ENCODE measurements at regions not wholly inside any gene's neighbourhood (a gene's known extent, or its start where the extent isn't known, plus 50 kb on each side); places are given as distances from the start of the nearest gene placed in this dataset.

- CTCF ChIA-PET: no interaction called here
Observed at GRCh38 chr5:110064603-110065268, 375.0 kb downstream of the MAN2A1 start.

GRCh38 chr5:110070836-110071235 lies 381.1 kb downstream of the MAN2A1 start:
- Histone ChIP-seq H3K27me3 (replicated peaks in 2 of 5; ENCODE audit: control insufficient read depth in 4 of 5, insufficient read depth in 5 of 5, low read length in 4 of 5) (no peaks in the 10 kb centered on the region), H3K36me3 (ENCODE audit: control insufficient read depth in 4 of 4, insufficient read depth in 4 of 4, low read length in 3 of 4) (no peaks in the 10 kb centered on the region), H3K4me1 (ENCODE audit: control extremely low read depth in 1 of 4, control insufficient read depth in 4 of 4, insufficient read depth in 4 of 4, low read length in 3 of 4) (no peaks in the 10 kb centered on the region), H3K9me3 (ENCODE audit: control extremely low read depth in 1 of 5, control insufficient read depth in 4 of 5, insufficient read depth in 2 of 5, low read depth in 1 of 5, low read length in 4 of 5) (peaks cover 0 to 46% (median 13%) of the 10 kb centered on the region in 5 experiments), H3K27ac (ENCODE audit: insufficient read depth in 1 of 2, low read depth in 1 of 2, low read length in 2 of 2, poor library complexity in 1 of 2, severe bottlenecking in 2 of 2) (no peak overlapping the region), H3K4me3 (ENCODE audit: control insufficient read depth in 1 of 7, extremely low read depth in 1 of 7, insufficient read depth in 4 of 7, low read depth in 2 of 7, low read length in 6 of 7) (no peak overlapping the region)
- ChIA-PET CTCF (interaction anchor here (1.7 kb wide), 1 partner anchor 25 kb away, joined by 4 read pairs; no protein-coding TSS in a partner anchor), POLR2A (no interaction called here)
- DNase-seq: no peak
- WGBS (ENCODE audit: insufficient coverage): 97% methylated on average over 4 of the region's 4 CpGs

More at GRCh38 chr5:110064603-110065268, 375.0 kb downstream of the MAN2A1 start:
- POLR2A ChIA-PET: no interaction called here
- no peaks in the 10 kb centered on the region for H3K36me3 ChIP-seq (ENCODE audit: control insufficient read depth in 4 of 4, insufficient read depth in 4 of 4, low read length in 3 of 4)
- no peak overlapping the region for H3K27ac ChIP-seq (ENCODE audit: insufficient read depth in 1 of 2, low read depth in 1 of 2, low read length in 2 of 2, poor library complexity in 1 of 2, severe bottlenecking in 2 of 2)
- H3K9me3 ChIP-seq (ENCODE audit: control extremely low read depth in 1 of 5, control insufficient read depth in 4 of 5, insufficient read depth in 2 of 5, low read depth in 1 of 5, low read length in 4 of 5): peaks cover 0 to 12% (median 0%) of the 10 kb centered on the region in 5 experiments
- 100% methylated on average over 1 of the region's 4 CpGs for WGBS (ENCODE audit: insufficient coverage)
- H3K27me3 ChIP-seq (replicated peaks in 2 of 5; ENCODE audit: control insufficient read depth in 4 of 5, insufficient read depth in 5 of 5, low read length in 4 of 5): no peaks in the 10 kb centered on the region
- peaks cover 0 to 3% (median 0%) of the 10 kb centered on the region in 4 experiments for H3K4me1 ChIP-seq (ENCODE audit: control extremely low read depth in 1 of 4, control insufficient read depth in 4 of 4, insufficient read depth in 4 of 4, low read length in 3 of 4)
- H3K4me3 ChIP-seq (ENCODE audit: control insufficient read depth in 1 of 7, extremely low read depth in 1 of 7, insufficient read depth in 4 of 7, low read depth in 2 of 7, low read length in 6 of 7): no peak overlapping the region
- DNase-seq: no peak

- Histone ChIP-seq H3K4me1 (ENCODE audit: control extremely low read depth in 1 of 4, control insufficient read depth in 4 of 4, insufficient read depth in 4 of 4, low read length in 3 of 4) (no peaks in the 10 kb centered on the region), H3K9me3 (ENCODE audit: control extremely low read depth in 1 of 5, control insufficient read depth in 4 of 5, insufficient read depth in 2 of 5, low read depth in 1 of 5, low read length in 4 of 5) (peaks cover 3 to 48% (median 13%) of the 10 kb centered on the region in 5 experiments), H3K4me3 (ENCODE audit: control insufficient read depth in 1 of 7, extremely low read depth in 1 of 7, insufficient read depth in 4 of 7, low read depth in 2 of 7, low read length in 6 of 7) (no peak overlapping the region), H3K36me3 (ENCODE audit: control insufficient read depth in 4 of 4, insufficient read depth in 4 of 4, low read length in 3 of 4) (no peaks in the 10 kb centered on the region), H3K27me3 (replicated peaks in 2 of 5; ENCODE audit: control insufficient read depth in 4 of 5, insufficient read depth in 5 of 5, low read length in 4 of 5) (no peaks in the 10 kb centered on the region), H3K27ac (ENCODE audit: insufficient read depth in 1 of 2, low read depth in 1 of 2, low read length in 2 of 2, poor library complexity in 1 of 2, severe bottlenecking in 2 of 2) (no peak overlapping the region)
- no peak for DNase-seq
- POLR2A ChIA-PET: no interaction called here
- CTCF ChIA-PET: no interaction called here
Observed at GRCh38 chr5:110072651-110073050, 382.9 kb downstream of the MAN2A1 start.

GRCh38 chr5:110073534-110073933 lies 383.8 kb downstream of the MAN2A1 start:
- CTCF ChIA-PET: no interaction called here

GRCh38 chr5:110075656-110076055 lies 385.9 kb downstream of the MAN2A1 start:
- ChIA-PET POLR2A (interaction anchor here (0.6 kb wide), 1 partner anchor 170 kb away, joined by 3 read pairs; no protein-coding TSS in a partner anchor), CTCF (interaction anchor here (1.5 kb wide), 1 partner anchor 18 kb away, joined by 3 read pairs; no protein-coding TSS in a partner anchor)
- Histone ChIP-seq H3K36me3 (ENCODE audit: control insufficient read depth in 4 of 4, insufficient read depth in 4 of 4, low read length in 3 of 4) (no peaks in the 10 kb centered on the region), H3K9me3 (ENCODE audit: control extremely low read depth in 1 of 5, control insufficient read depth in 4 of 5, insufficient read depth in 2 of 5, low read depth in 1 of 5, low read length in 4 of 5) (peaks cover 3 to 34% (median 13%) of the 10 kb centered on the region in 5 experiments), H3K4me1 (ENCODE audit: control extremely low read depth in 1 of 4, control insufficient read depth in 4 of 4, insufficient read depth in 4 of 4, low read length in 3 of 4) (no peaks in the 10 kb centered on the region), H3K27me3 (replicated peaks in 2 of 5; ENCODE audit: control insufficient read depth in 4 of 5, insufficient read depth in 5 of 5, low read length in 4 of 5) (no peaks in the 10 kb centered on the region), H3K4me3 (ENCODE audit: control insufficient read depth in 1 of 7, extremely low read depth in 1 of 7, insufficient read depth in 4 of 7, low read depth in 2 of 7, low read length in 6 of 7) (no peak overlapping the region), H3K27ac (ENCODE audit: insufficient read depth in 1 of 2, low read depth in 1 of 2, low read length in 2 of 2, poor library complexity in 1 of 2, severe bottlenecking in 2 of 2) (no peak overlapping the region)
- WGBS (ENCODE audit: insufficient coverage): 100% methylated on average over 1 of the region's 1 CpG
- DNase-seq: no peak

More at GRCh38 chr5:110073534-110073933, 383.8 kb downstream of the MAN2A1 start:
- 100% methylated on average over 1 of the region's 2 CpGs for WGBS (ENCODE audit: insufficient coverage)
- H3K36me3 ChIP-seq (ENCODE audit: control insufficient read depth in 4 of 4, insufficient read depth in 4 of 4, low read length in 3 of 4): no peaks in the 10 kb centered on the region
- H3K4me3 ChIP-seq (ENCODE audit: control insufficient read depth in 1 of 7, extremely low read depth in 1 of 7, insufficient read depth in 4 of 7, low read depth in 2 of 7, low read length in 6 of 7): no peak overlapping the region
- POLR2A ChIA-PET: no interaction called here
- H3K27ac ChIP-seq (ENCODE audit: insufficient read depth in 1 of 2, low read depth in 1 of 2, low read length in 2 of 2, poor library complexity in 1 of 2, severe bottlenecking in 2 of 2): no peak overlapping the region
- no peak for DNase-seq
- no peaks in the 10 kb centered on the region for H3K27me3 ChIP-seq (replicated peaks in 2 of 5; ENCODE audit: control insufficient read depth in 4 of 5, insufficient read depth in 5 of 5, low read length in 4 of 5)
- peaks cover 3 to 44% (median 13%) of the 10 kb centered on the region in 5 experiments for H3K9me3 ChIP-seq (ENCODE audit: control extremely low read depth in 1 of 5, control insufficient read depth in 4 of 5, insufficient read depth in 2 of 5, low read depth in 1 of 5, low read length in 4 of 5)
- H3K4me1 ChIP-seq (ENCODE audit: control extremely low read depth in 1 of 4, control insufficient read depth in 4 of 4, insufficient read depth in 4 of 4, low read length in 3 of 4): no peaks in the 10 kb centered on the region

- H3K27me3 ChIP-seq (replicated peaks in 2 of 5; ENCODE audit: control insufficient read depth in 4 of 5, insufficient read depth in 5 of 5, low read length in 4 of 5): no peaks in the 10 kb centered on the region
- no peaks in the 10 kb centered on the region for H3K4me1 ChIP-seq (ENCODE audit: control extremely low read depth in 1 of 4, control insufficient read depth in 4 of 4, insufficient read depth in 4 of 4, low read length in 3 of 4)
- H3K4me3 ChIP-seq (ENCODE audit: control insufficient read depth in 1 of 7, extremely low read depth in 1 of 7, insufficient read depth in 4 of 7, low read depth in 2 of 7, low read length in 6 of 7): no peak overlapping the region
- POLR2A ChIA-PET: no interaction called here
- WGBS (ENCODE audit: insufficient coverage): 44% methylated on average over 1 of the region's 3 CpGs
- H3K27ac ChIP-seq (ENCODE audit: insufficient read depth in 1 of 2, low read depth in 1 of 2, low read length in 2 of 2, poor library complexity in 1 of 2, severe bottlenecking in 2 of 2): no peak overlapping the region
- no peaks in the 10 kb centered on the region for H3K36me3 ChIP-seq (ENCODE audit: control insufficient read depth in 4 of 4, insufficient read depth in 4 of 4, low read length in 3 of 4)
- peaks cover 3 to 32% (median 12%) of the 10 kb centered on the region in 5 experiments for H3K9me3 ChIP-seq (ENCODE audit: control extremely low read depth in 1 of 5, control insufficient read depth in 4 of 5, insufficient read depth in 2 of 5, low read depth in 1 of 5, low read length in 4 of 5)
- CTCF ChIA-PET: interaction anchor here (1.5 kb wide), 1 partner anchor 19 kb away, joined by 3 read pairs; no protein-coding TSS in a partner anchor
- no peak for DNase-seq
Observed at GRCh38 chr5:110077147-110077546, 387.4 kb downstream of the MAN2A1 start.

GRCh38 chr5:110082194-110082593 lies 392.5 kb downstream of the MAN2A1 start:
- no peak for DNase-seq
- Histone ChIP-seq H3K9me3 (ENCODE audit: control extremely low read depth in 1 of 5, control insufficient read depth in 4 of 5, insufficient read depth in 2 of 5, low read depth in 1 of 5, low read length in 4 of 5) (peaks cover 0 to 3% (median 0%) of the 10 kb centered on the region in 5 experiments), H3K4me3 (ENCODE audit: control insufficient read depth in 1 of 7, extremely low read depth in 1 of 7, insufficient read depth in 4 of 7, low read depth in 2 of 7, low read length in 6 of 7) (no peak overlapping the region), H3K27me3 (replicated peaks in 2 of 5; ENCODE audit: control insufficient read depth in 4 of 5, insufficient read depth in 5 of 5, low read length in 4 of 5) (no peaks in the 10 kb centered on the region), H3K4me1 (ENCODE audit: control extremely low read depth in 1 of 4, control insufficient read depth in 4 of 4, insufficient read depth in 4 of 4, low read length in 3 of 4) (no peaks in the 10 kb centered on the region), H3K36me3 (ENCODE audit: control insufficient read depth in 4 of 4, insufficient read depth in 4 of 4, low read length in 3 of 4) (no peaks in the 10 kb centered on the region), H3K27ac (ENCODE audit: insufficient read depth in 1 of 2, low read depth in 1 of 2, low read length in 2 of 2, poor library complexity in 1 of 2, severe bottlenecking in 2 of 2) (no peak overlapping the region)
- WGBS (ENCODE audit: insufficient coverage): 100% methylated on average over 2 of the region's 3 CpGs
- ChIA-PET POLR2A (no interaction called here), CTCF (interaction anchor here (1.0 kb wide), 1 partner anchor 45 kb away, joined by 3 read pairs; no protein-coding TSS in a partner anchor)
